Body of pancreas (tissue), 4 donors: ENCODE measurements at regions not wholly inside any gene's neighbourhood (a gene's known extent, or its start where the extent isn't known, plus 50 kb on each side); places are given as distances from the start of the nearest gene placed in this dataset.

ENCODE experiments used
- ATAC-seq: fragments of 150-250 bp; one replicate; pipeline ENCODE4 v1.9.1; 2016
- DNase-seq, 4 donors: peaks; one replicate each; pipeline ENCODE4 v3.0.0-alpha.2; 2019
- H3K27ac ChIP-seq, 4 donors: fragments of 200-600 bp; sonication (generic); 1 replicate in 3 of 4; 2 replicates in 1 of 4; pipeline versions ENCODE4 v1.5.1 to v1.6.1; 2016 to 2019; ENCODE audit warnings: mild to moderate bottlenecking in 1 of 4, mixed read lengths in 1 of 4, moderate library complexity in 1 of 4
- H3K27me3 ChIP-seq, 2 donors: fragments of 200-600 bp; sonication (generic); one replicate each; pipeline ENCODE4 v1.6.0; 2016; ENCODE audit warnings: mild to moderate bottlenecking in 1 of 2
- H3K36me3 ChIP-seq, 2 donors: fragments of 200-600 bp; sonication (generic); replicated peaks in 1 of 2; 2 replicates each; pipeline ENCODE4 v1.5.1; 2016; ENCODE audit warnings: low read depth in 2 of 2; ENCODE audit not compliant: insufficient read depth in 1 of 2
- H3K4me1 ChIP-seq: fragments of 200-600 bp; sonication (generic); one replicate; pipeline ENCODE4 v1.6.0; 2016
- H3K4me3 ChIP-seq, 2 donors: fragments of 200-600 bp; sonication (generic); 1 replicate in 1 of 2; 2 replicates in 1 of 2; pipeline ENCODE4 v1.5.1; 2016 to 2019
- H3K9me3 ChIP-seq, 3 donors: fragments of 200-600 bp; sonication (generic); 1 replicate in 2 of 3; 2 replicates in 1 of 3; pipeline ENCODE4 v1.5.1; 2016
- CTCF ChIP-seq, 7 experiments: fragments of 450-650 bp in 4 of 7; fragments of 200-600 bp in 3 of 7; sonication (generic) in 3 of 7; IDR thresholded peaks; one replicate each; pipeline ENCODE4 v1.5.1; 2016 to 2019; ENCODE audit warnings: antibody characterized with exemption in 7 of 7
- POLR2A ChIP-seq, 3 donors: fragments of 450-650 bp; IDR thresholded peaks; one replicate each; pipeline ENCODE4 v1.6.1; 2016; ENCODE audit warnings: antibody characterized with exemption in 3 of 3, mild to moderate bottlenecking in 2 of 3
- WGBS, 2 donors: methylation state at CpG; one replicate each; pipeline ENCODE4 v1.1.5; 2017; 5-methylcytosine and 5-hydroxymethylcytosine counted together
- intact Hi-C: fragments of 100-400 bp; cut with DNase I; formaldehyde crosslinking; loops from one replicate; pipeline ENCODE4 v1.15.1; 2023

DNA sequence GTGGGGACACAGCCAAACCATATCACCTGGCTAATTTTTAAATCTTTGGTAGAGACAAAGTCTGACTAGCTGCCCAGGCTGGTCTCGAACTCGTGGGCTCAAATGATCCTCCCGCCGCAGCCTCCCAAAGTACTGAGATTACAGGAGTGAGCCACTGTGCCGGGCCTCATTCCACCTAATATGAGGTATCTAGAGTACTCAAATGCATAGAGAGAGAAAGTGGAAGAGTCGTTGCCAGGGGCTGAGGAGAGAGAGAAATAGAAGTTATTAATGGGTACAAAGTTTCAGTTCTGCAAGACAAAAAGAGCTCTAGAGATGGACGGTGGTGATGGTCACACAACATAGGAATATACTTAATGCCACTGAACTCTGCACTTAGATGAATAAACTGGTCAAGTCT lies 119.6 kb downstream of the TOMM20 start:
- ATAC-seq (no peak), DNase-seq (no peak)
- H3K27ac ChIP-seq, result no peak overlapping the region
- no peaks in the 10 kb centered on the region for H3K27me3 ChIP-seq
- 85 to 86% methylated on average over 7 of the region's 7 CpGs for WGBS, 2 donors
- H3K4me1 ChIP-seq, result no peaks in the 10 kb centered on the region
- no peak overlapping the region for H3K4me3 ChIP-seq
- H3K9me3 ChIP-seq, result no peaks in the 10 kb centered on the region
- H3K36me3 ChIP-seq, result no peaks in the 10 kb centered on the region
- intact Hi-C loops, result loop anchor here (10.0 kb wide), 1 partner anchor 46 kb away; no protein-coding TSS in a partner anchor
- TF ChIP-seq POLR2A (IDR thresholded peaks at IDR 0.05), result no peak
- no peak for TF ChIP-seq CTCF (IDR thresholded peaks at IDR 0.05)

DNA sequence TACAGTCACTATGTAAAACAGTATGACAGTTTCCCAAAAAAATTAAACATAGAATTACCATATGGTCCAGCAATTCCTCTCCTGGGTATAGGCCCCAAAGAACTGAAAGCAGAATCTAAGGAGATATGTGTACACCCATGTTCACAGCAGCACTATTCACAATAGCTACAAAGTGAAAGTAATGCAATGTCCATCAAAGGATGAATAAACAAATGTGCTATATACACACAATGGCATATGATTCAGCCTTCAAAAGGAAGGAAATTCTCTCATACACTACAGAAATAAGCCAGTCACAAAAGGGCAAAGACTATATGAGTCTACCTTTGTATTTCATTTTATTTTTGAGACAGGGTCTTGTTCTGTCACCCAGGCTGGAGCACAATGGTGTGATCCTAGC lies 120.4 kb downstream of the TOMM20 start:
- TF ChIP-seq CTCF (IDR thresholded peaks at IDR 0.05), result no peak
- H3K36me3 ChIP-seq, result no peaks in the 10 kb centered on the region
- H3K4me3 ChIP-seq, result no peak overlapping the region
- intact Hi-C loops, result loop anchor here (10.0 kb wide), 1 partner anchor 47 kb away; no protein-coding TSS in a partner anchor
- H3K27ac ChIP-seq, result no peak overlapping the region
- ATAC-seq, result no peak
- H3K4me1 ChIP-seq, result no peaks in the 10 kb centered on the region
- no peaks in the 10 kb centered on the region for H3K9me3 ChIP-seq
- no peaks in the 10 kb centered on the region for H3K27me3 ChIP-seq
- no peak for DNase-seq

DNA sequence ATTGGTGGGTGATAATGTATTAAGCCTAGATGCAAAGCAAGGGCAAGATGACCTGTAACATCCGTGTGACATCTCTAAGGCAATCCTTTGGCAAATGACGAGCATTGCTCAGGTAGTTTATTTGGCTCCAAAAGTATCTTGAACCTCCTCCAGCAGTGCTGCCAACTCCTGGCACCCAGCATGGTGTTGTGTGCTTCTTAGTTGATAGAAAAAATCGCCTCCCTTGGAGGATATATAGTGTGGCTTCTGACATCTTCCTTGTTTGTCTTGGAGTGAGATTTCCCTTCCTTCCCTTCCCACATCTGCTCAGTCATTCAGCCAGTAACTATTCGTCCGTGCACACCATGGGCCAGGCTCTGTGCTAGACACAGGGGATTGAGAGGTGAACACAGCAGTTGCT lies 121.8 kb downstream of the TOMM20 start:
- H3K27me3 ChIP-seq, result no peaks in the 10 kb centered on the region
- H3K4me3 ChIP-seq, result no peak overlapping the region
- 68 to 83% methylated on average over 5 of the region's 5 CpGs for WGBS, 2 donors
- H3K9me3 ChIP-seq, result no peaks in the 10 kb centered on the region
- no peak overlapping the region for H3K27ac ChIP-seq
- DNase-seq (no peak), ATAC-seq (no peak)
- TF ChIP-seq POLR2A (IDR thresholded peaks at IDR 0.05) (no peak), CTCF (IDR thresholded peaks at IDR 0.05) (no peak)
- H3K36me3 ChIP-seq, result no peaks in the 10 kb centered on the region
- intact Hi-C loops, result loop anchor here (10.0 kb wide), 1 partner anchor 48 kb away; no protein-coding TSS in a partner anchor
- no peaks in the 10 kb centered on the region for H3K4me1 ChIP-seq

DNA sequence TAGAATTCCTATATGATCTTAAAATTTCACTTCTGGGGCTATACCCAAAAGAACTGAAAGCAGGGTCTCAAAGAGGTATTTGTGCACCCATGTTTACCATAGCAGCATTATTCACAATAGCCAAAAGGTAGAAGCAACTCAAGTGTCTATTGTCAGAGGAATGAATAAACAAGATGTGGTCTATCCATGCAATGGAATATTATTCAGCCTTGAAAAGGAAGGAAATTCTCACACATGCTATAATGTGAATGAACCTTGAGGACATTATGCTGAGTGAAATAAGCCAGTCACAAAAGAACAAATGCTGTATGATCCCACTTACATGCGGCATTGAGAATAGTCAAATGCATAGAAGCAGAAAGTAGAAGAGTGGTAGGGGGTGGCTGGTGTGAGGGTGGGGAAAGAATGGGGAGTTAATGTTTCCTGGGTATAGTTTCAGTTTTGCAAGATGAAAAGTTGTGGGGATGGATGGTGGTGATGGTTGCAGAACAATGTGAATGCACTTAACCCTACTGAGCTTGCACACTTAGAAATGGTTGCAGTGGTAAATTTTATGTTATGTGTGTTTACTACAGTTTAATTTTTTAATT lies 122.4 kb downstream of the TOMM20 start:
- no peak for TF ChIP-seq CTCF (IDR thresholded peaks at IDR 0.05)
- no peak for DNase-seq
- 88 to 93% methylated on average over 1 of the region's 1 CpG for WGBS, 2 donors

DNA sequence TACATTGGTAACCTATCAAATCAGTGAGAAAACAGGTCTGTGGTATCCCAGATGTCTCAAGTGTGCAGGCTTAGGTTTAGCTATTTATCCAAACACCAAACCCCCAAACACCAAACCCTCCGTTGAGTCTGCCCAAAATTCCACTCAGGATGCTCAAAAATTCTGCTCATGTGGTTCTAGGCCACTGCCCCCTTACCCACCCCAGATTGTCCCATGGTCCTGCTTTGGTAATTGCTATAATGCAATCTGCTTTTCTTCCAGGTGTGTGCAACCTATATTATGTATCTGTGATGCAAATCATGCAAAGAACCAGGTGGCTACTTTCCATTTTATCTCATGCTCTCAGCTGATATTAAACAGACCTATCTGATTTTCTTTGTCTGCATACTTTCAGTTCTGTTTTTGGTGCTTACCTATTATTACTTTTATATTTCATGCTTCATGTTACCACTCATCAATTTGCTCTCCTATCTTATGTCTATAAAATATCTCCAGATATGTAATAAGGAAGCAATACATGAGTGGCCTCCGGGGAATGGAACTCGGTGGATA lies 123.7 kb downstream of the TOMM20 start:
- Histone ChIP-seq H3K4me3 (no peak overlapping the region), H3K27me3 (no peaks in the 10 kb centered on the region), H3K36me3 (no peaks in the 10 kb centered on the region), H3K4me1 (no peaks in the 10 kb centered on the region), H3K9me3 (no peaks in the 10 kb centered on the region), H3K27ac (no peak overlapping the region)
- DNase-seq, result no peak
- 76 to 83% methylated on average over 3 of the region's 3 CpGs for WGBS, 2 donors
- TF ChIP-seq CTCF (IDR thresholded peaks at IDR 0.05) (no peak), POLR2A (IDR thresholded peaks at IDR 0.05) (no peak)
- ATAC-seq, result no peak
- intact Hi-C loops, result loop anchor here (10.0 kb wide), 1 partner anchor 50 kb away; no protein-coding TSS in a partner anchor

More for the DNA sequence above, 122.4 kb downstream of the TOMM20 start:
- Histone ChIP-seq H3K27ac (no peak overlapping the region), H3K4me1 (no peaks in the 10 kb centered on the region), H3K4me3 (no peak overlapping the region), H3K27me3 (no peaks in the 10 kb centered on the region), H3K36me3 (no peaks in the 10 kb centered on the region), H3K9me3 (no peaks in the 10 kb centered on the region)
- ATAC-seq, result no peak
- intact Hi-C loops, result loop anchor here (10.0 kb wide), 1 partner anchor 49 kb away; no protein-coding TSS in a partner anchor
